ENCODE measurements at regions not wholly inside any gene's neighbourhood (a gene's known extent, or its start where the extent isn't known, plus 50 kb on each side); places are given as distances from the start of the nearest gene placed in this dataset.
A peak's percentile ranks its signal among the peaks of the same experiment; 100 is the strongest.
"Not testable (repeated sequence)": the region's sequence is repeated elsewhere in the genome, so short reads cannot be mapped to it uniquely, and the experiment has no call there.

- DNase-seq, result no peak
These were observed 178.2 kb upstream of the TMEM45B start for GRCh38 chr11:129637473-129637872.

- DNase-seq, result no peak
These were observed 177.5 kb upstream of the TMEM45B start for GRCh38 chr11:129637983-129638776.

GRCh38 chr11:129639300-129639699 lies 176.3 kb upstream of the TMEM45B start:
- no peak for DNase-seq

- DNase-seq, result no peak
These were observed 175.0 kb upstream of the TMEM45B start for GRCh38 chr11:129640671-129641070.

GRCh38 chr11:129643031-129643721 lies 172.5 kb upstream of the TMEM45B start:
- no peak for DNase-seq

- DNase-seq, result no peak
These were observed 171.3 kb upstream of the TMEM45B start for GRCh38 chr11:129644326-129644725.

GRCh38 chr11:129645943-129646342 lies 169.7 kb upstream of the TMEM45B start:
- DNase-seq, result no peak

- DNase-seq, result not testable (repeated sequence)
These were observed 165.6 kb upstream of the TMEM45B start for GRCh38 chr11:129650044-129650443.

GRCh38 chr11:129652835-129653234 lies 162.8 kb upstream of the TMEM45B start:
- DNase-seq, result peak; percentile 26

GRCh38 chr11:129655247-129655832 lies 160.3 kb upstream of the TMEM45B start:
- no peak for DNase-seq

- DNase-seq, result peak; percentile 69
These were observed 157.7 kb upstream of the TMEM45B start for GRCh38 chr11:129657866-129658525.

GRCh38 chr11:129658526-129658867 lies 157.2 kb upstream of the TMEM45B start:
- DNase-seq, result no peak

GRCh38 chr11:129680907-129681306 lies 134.7 kb upstream of the TMEM45B start:
- no peak for DNase-seq

- no peak for DNase-seq
These were observed 134.1 kb upstream of the TMEM45B start for GRCh38 chr11:129681344-129682114.

GRCh38 chr11:129686269-129686668 lies 129.4 kb upstream of the TMEM45B start:
- no peak for DNase-seq

GRCh38 chr11:129691142-129691541 lies 124.5 kb upstream of the TMEM45B start:
- DNase-seq, result peak; percentile 66

- DNase-seq, result no peak
These were observed 121.1 kb upstream of the TMEM45B start for GRCh38 chr11:129694538-129694937.

- DNase-seq, result no peak
These were observed 120.7 kb upstream of the TMEM45B start for GRCh38 chr11:129694966-129695365.

GRCh38 chr11:129695571-129696308 lies 119.9 kb upstream of the TMEM45B start:
- peak; percentile 90 for DNase-seq

GRCh38 chr11:129696309-129696989 lies 119.2 kb upstream of the TMEM45B start:
- DNase-seq, result no peak

- DNase-seq, result no peak
These were observed 117.4 kb upstream of the TMEM45B start for GRCh38 chr11:129698212-129698611.

All from tongue (tissue), 1 donor.